ENCODE measurements at regions not wholly inside any gene's neighbourhood (a gene's known extent, or its start where the extent isn't known, plus 50 kb on each side); places are given as distances from the start of the nearest gene placed in this dataset.

- TF ChIP-seq CTCF (conservative IDR thresholded peaks at IDR 0.05; ENCODE audit: control insufficient read depth, insufficient read depth, low read depth, low read length) = no peak
- no peak overlapping the region for H3K4me3 ChIP-seq (ENCODE audit: control insufficient read depth, low read depth, low read length)
- no peak for DNase-seq (ENCODE audit: low read depth)
Observed at GRCh38 chr20:60132162-60132826, 174.1 kb downstream of the CDH26 start.

GRCh38 chr20:60132827-60133670, 174.8 kb downstream of the CDH26 start:
- no peak for TF ChIP-seq CTCF (conservative IDR thresholded peaks at IDR 0.05; ENCODE audit: control insufficient read depth, insufficient read depth, low read depth, low read length)
- H3K4me3 ChIP-seq (ENCODE audit: control insufficient read depth, low read depth, low read length) = no peak overlapping the region
- DNase-seq (ENCODE audit: low read depth) = peak; percentile 15

- no peak overlapping the region for H3K4me3 ChIP-seq (ENCODE audit: control insufficient read depth, low read depth, low read length)
- no peak for TF ChIP-seq CTCF (conservative IDR thresholded peaks at IDR 0.05; ENCODE audit: control insufficient read depth, insufficient read depth, low read depth, low read length)
- DNase-seq (ENCODE audit: low read depth) = no peak
Observed at GRCh38 chr20:60135276-60135675, 177.1 kb downstream of the CDH26 start.

- DNase-seq (ENCODE audit: low read depth) = no peak
- no peak overlapping the region for H3K4me3 ChIP-seq (ENCODE audit: control insufficient read depth, low read depth, low read length)
- no peak for TF ChIP-seq CTCF (conservative IDR thresholded peaks at IDR 0.05; ENCODE audit: control insufficient read depth, insufficient read depth, low read depth, low read length)
Observed at GRCh38 chr20:60136645-60137401, 178.6 kb downstream of the CDH26 start.

- TF ChIP-seq CTCF (conservative IDR thresholded peaks at IDR 0.05; ENCODE audit: control insufficient read depth, insufficient read depth, low read depth, low read length) = peak; percentile 54
- peak; percentile 25 for DNase-seq (ENCODE audit: low read depth)
- no peak overlapping the region for H3K4me3 ChIP-seq (ENCODE audit: control insufficient read depth, low read depth, low read length)
Observed at GRCh38 chr20:60137657-60138245, 179.5 kb downstream of the CDH26 start.

Measured in fibroblast of mammary gland (primary cell).